Prostate gland (tissue), 2 donors: ENCODE measurements at regions not wholly inside any gene's neighbourhood (a gene's known extent, or its start where the extent isn't known, plus 50 kb on each side); places are given as distances from the start of the nearest gene placed in this dataset.

Source experiments
- CTCF ChIP-seq, 4 experiments: fragments of 200-600 bp in 2 of 4; fragments of 450-650 bp in 2 of 4; sonication (generic) in 2 of 4; IDR thresholded peaks; 1 replicate in 3 of 4; 2 replicates in 1 of 4; pipeline ENCODE4 v1.5.1; 2016 to 2019; ENCODE audit warnings: antibody characterized with exemption in 4 of 4, mild to moderate bottlenecking in 2 of 4, moderate library complexity in 2 of 4
- POLR2AphosphoS5 ChIP-seq: sonication (generic); formaldehyde crosslinking; IDR thresholded peaks from one replicate; pipeline ENCODE4 v1.6.1; 2017; ENCODE audit warnings: antibody characterized with exemption

- TF ChIP-seq CTCF (IDR thresholded peaks at IDR 0.05) (no peak), POLR2AphosphoS5 (no peak)
Measured at GRCh38 chr5:39559923-39560322, 135.1 kb upstream of the DAB2 start.
